ENCODE measurements at regions not wholly inside any gene's neighbourhood (a gene's known extent, or its start where the extent isn't known, plus 50 kb on each side); places are given as distances from the start of the nearest gene placed in this dataset.

DNA sequence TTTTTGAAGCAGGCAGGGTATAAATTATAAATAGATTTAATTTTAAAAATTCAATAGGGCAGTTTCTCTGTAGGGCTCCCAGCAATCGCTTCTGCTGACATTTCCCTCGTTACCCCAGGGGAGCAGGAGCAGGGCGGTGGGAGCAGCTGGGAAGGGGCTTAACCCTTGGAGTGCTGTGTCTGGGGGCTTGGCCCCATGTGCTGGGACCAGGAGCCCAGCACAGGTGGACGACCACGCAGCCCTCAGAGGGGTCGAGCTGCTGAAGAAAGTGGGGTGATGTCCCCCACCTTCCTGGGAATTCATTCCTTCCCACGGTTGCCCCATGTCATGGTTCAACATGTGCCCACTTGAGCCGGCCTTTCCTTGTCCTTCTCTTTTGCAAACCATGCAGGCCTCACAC is 67.5 kb upstream of the STX16 start:
- WGBS, 2 donors = 72 to 73% methylated on average over 8 of the region's 8 CpGs
- intact Hi-C loops (cut with DNase I; ENCODE audit: low total_unique reads) = no loop called here
- no peak overlapping the region for H3K4me3 ChIP-seq (ENCODE audit: low read depth, poor library complexity, severe bottlenecking)
- TF ChIP-seq POLR2A (IDR thresholded peaks at IDR 0.05) = no peak
- TF ChIP-seq, protein P1, sequence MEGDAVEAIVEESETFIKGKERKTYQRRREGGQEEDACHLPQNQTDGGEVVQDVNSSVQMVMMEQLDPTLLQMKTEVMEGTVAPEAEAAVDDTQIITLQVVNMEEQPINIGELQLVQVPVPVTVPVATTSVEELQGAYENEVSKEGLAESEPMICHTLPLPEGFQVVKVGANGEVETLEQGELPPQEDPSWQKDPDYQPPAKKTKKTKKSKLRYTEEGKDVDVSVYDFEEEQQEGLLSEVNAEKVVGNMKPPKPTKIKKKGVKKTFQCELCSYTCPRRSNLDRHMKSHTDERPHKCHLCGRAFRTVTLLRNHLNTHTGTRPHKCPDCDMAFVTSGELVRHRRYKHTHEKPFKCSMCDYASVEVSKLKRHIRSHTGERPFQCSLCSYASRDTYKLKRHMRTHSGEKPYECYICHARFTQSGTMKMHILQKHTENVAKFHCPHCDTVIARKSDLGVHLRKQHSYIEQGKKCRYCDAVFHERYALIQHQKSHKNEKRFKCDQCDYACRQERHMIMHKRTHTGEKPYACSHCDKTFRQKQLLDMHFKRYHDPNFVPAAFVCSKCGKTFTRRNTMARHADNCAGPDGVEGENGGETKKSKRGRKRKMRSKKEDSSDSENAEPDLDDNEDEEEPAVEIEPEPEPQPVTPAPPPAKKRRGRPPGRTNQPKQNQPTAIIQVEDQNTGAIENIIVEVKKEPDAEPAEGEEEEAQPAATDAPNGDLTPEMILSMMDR (IDR thresholded peaks at IDR 0.05) = no peak
- peak in 1 of 2 donors; percentile 40 for DNase-seq (ENCODE audit: low spot score in 2 of 2)

DNA sequence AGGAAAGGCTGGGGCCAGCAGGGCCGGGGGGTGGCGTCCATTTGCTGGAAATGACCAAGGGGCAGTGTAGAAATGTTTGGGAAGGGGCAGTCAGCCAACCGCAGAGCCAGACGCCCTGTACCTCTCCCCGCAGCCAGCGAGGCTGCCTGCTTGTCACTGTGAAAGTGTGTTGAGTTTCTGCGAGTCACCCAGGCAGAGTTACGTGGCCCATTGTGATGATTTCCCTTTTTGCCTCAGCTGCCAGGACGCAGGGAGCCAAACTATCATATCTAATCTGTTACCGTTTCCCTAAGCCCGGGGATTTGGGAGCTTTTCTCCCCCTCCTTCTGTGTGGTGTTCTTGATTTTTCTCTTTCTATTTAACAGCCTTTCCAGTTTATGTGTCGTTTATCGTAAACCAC is 67.9 kb upstream of the STX16 start:
- TF ChIP-seq, protein P1 (IDR thresholded peaks at IDR 0.05) = no peak
- TF ChIP-seq POLR2A (IDR thresholded peaks at IDR 0.05) = no peak
- WGBS, 2 donors = 64 to 69% methylated on average over 13 of the region's 13 CpGs
- H3K4me3 ChIP-seq (ENCODE audit: low read depth, poor library complexity, severe bottlenecking) = no peak overlapping the region
- DNase-seq (ENCODE audit: low spot score in 2 of 2) = no peak
- intact Hi-C loops (cut with DNase I; ENCODE audit: low total_unique reads) = no loop called here

DNA sequence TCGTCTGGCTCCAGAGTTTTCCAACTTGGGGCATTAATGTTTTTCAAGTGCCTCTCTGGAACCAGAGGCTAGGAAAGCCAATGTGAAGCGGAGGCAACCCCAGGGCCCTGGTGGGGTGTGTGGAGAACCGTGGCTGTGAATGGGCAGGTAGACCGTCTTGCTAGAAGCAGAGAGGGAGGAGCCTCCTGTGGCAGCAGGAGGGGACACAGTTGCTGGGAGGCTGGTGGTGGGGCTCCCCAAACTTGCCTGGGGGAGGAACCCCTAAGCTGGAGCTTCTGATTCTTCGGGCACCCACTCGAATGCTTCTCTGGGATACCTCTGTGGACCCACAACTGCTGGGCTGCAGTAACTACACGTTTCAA is 65.3 kb upstream of the APCDD1L start:
- peak in 1 of 2 donors; percentile 70 for DNase-seq (ENCODE audit: low spot score in 2 of 2)
- WGBS, 2 donors = 83 to 86% methylated on average over 7 of the region's 7 CpGs
- H3K4me3 ChIP-seq (ENCODE audit: low read depth, poor library complexity, severe bottlenecking) = no peak overlapping the region
- TF ChIP-seq POLR2A (IDR thresholded peaks at IDR 0.05) = no peak
- TF ChIP-seq, protein P1 (IDR thresholded peaks at IDR 0.05) = no peak
- intact Hi-C loops (cut with DNase I; ENCODE audit: low total_unique reads) = no loop called here

DNA sequence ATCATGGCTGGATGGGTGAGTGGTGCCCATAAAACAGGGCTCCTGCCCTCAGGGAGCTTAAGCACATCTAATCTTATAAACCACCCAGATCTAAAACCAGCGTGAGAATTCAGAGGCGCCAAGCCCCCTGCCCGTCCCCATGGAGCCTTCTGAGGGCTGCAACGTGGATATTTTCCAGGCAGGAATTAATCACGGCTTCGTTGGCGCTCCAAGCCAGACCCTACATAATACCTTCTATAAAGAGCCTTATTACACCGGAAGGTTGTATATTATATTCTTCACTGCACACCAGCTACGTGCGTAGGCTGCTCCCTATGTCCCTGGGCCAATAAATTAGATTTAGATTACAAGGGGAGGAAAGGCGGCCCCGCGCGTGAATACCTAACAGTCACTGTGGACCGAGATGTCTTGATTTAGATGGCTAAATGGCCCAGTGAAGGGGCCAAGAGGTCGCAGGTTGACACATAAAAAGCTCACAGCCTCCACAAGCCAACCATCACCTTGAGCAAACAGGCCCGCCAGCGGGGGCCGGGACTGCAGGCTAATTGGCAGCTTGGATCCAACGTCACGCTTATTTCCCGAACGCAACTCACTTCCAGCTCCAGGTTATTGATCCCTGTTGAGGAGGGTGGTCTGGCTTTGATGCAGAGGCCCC is 64.7 kb upstream of the APCDD1L start:
- peak in 1 of 2 donors; percentile 70 for DNase-seq (ENCODE audit: low spot score in 2 of 2)
- 62 to 63% methylated on average over 23 of the region's 23 CpGs for WGBS, 2 donors
- intact Hi-C loops (cut with DNase I; ENCODE audit: low total_unique reads) = no loop called here
- no peak overlapping the region for H3K4me3 ChIP-seq (ENCODE audit: low read depth, poor library complexity, severe bottlenecking)
- TF ChIP-seq, protein P1 (IDR thresholded peaks at IDR 0.05) = no peak
- TF ChIP-seq POLR2A (IDR thresholded peaks at IDR 0.05) = no peak

DNA sequence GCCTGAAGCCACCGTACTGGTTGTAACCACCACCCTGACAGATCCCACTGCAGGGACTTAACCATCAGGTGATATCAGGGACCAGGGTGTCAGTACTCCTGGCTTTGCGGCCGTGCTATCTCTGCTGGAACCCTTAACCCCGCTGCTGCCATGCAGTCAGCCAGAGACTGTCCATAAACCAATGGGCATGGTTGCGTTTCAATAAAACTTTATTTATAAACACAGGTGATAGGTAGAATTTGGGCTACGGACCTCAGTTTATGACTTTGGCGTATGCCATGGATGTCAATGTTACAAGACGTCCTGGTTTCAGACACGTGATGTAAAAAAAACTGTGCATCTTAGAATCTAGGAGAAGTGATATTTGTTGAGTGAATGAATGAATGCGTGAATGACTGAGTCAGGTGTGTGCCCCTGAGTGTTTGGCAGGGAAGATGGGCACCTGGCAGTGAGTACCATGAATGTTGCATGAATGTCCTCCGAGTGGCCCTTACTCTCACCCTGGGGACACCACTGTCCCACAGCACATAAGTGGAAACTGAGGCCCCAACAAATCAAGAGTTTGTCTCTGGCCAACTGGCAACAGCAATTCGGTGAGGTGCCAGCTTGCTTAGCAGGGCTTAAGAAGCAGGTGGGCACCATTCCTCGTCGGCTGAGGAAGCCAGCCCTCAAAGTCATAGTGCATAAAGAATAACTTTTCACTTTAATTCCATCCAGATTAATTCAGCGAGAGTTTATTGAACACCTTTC is 64.0 kb upstream of the APCDD1L start:
- intact Hi-C loops (cut with DNase I; ENCODE audit: low total_unique reads) = no loop called here
- peak in 1 of 2 donors; percentile 52 for DNase-seq (ENCODE audit: low spot score in 2 of 2)
- TF ChIP-seq POLR2A (IDR thresholded peaks at IDR 0.05) = no peak
- TF ChIP-seq, protein P1 (IDR thresholded peaks at IDR 0.05) = no peak
- WGBS, 2 donors = 89 to 91% methylated on average over 15 of the region's 15 CpGs
- no peak overlapping the region for H3K4me3 ChIP-seq (ENCODE audit: low read depth, poor library complexity, severe bottlenecking)

All from lower leg skin (tissue), 4 donors.